HT1080 (cell line): ENCODE measurements at regions not wholly inside any gene's neighbourhood (a gene's known extent, or its start where the extent isn't known, plus 50 kb on each side); places are given as distances from the start of the nearest gene placed in this dataset.

ENCODE experiments used
- DNase-seq: peaks from one replicate; pipeline ENCODE4 v3.0.0-alpha.2; 2015; ENCODE audit warnings: low read depth

GRCh38 chr2:215626063-215626462 lies 190.2 kb upstream of the FN1 start:
- no peak for DNase-seq

GRCh38 chr2:215625207-215625606 lies 189.3 kb upstream of the FN1 start:
- no peak for DNase-seq

GRCh38 chr2:215624423-215624829 lies 188.6 kb upstream of the FN1 start:
- DNase-seq = no peak

GRCh38 chr2:215622837-215623236 lies 187.0 kb upstream of the FN1 start:
- DNase-seq = no peak

GRCh38 chr2:215621381-215621780 lies 185.5 kb upstream of the FN1 start:
- DNase-seq = no peak

GRCh38 chr2:215620528-215620927 lies 184.7 kb upstream of the FN1 start:
- no peak for DNase-seq

GRCh38 chr2:215619989-215620388 lies 184.1 kb upstream of the FN1 start:
- no peak for DNase-seq

GRCh38 chr2:215619022-215619958 lies 183.4 kb upstream of the FN1 start:
- peak; percentile 89 for DNase-seq

- no peak for DNase-seq
Observed at GRCh38 chr2:215618145-215618544, 182.3 kb upstream of the FN1 start.

- no peak for DNase-seq
Observed at GRCh38 chr2:215617060-215617824, 181.4 kb upstream of the FN1 start.

GRCh38 chr2:215615803-215616174 lies 179.9 kb upstream of the FN1 start:
- no peak for DNase-seq

GRCh38 chr2:215615067-215615802 lies 179.4 kb upstream of the FN1 start:
- no peak for DNase-seq

- no peak for DNase-seq
Observed at GRCh38 chr2:215614296-215614695, 178.4 kb upstream of the FN1 start.

GRCh38 chr2:215613888-215614287 lies 178.0 kb upstream of the FN1 start:
- DNase-seq = no peak

- no peak for DNase-seq
Observed at GRCh38 chr2:215613280-215613679, 177.4 kb upstream of the FN1 start.

- no peak for DNase-seq
Observed at GRCh38 chr2:215612786-215613185, 176.9 kb upstream of the FN1 start.

GRCh38 chr2:215611609-215612386 lies 175.9 kb upstream of the FN1 start:
- no peak for DNase-seq

- peak; percentile 66 for DNase-seq
Observed at GRCh38 chr2:215609089-215610032, 173.5 kb upstream of the FN1 start.

- DNase-seq = no peak
Observed at GRCh38 chr2:215607766-215608165, 171.9 kb upstream of the FN1 start.

- no peak for DNase-seq
Observed at GRCh38 chr2:215606219-215606618, 170.4 kb upstream of the FN1 start.
